ENCODE measurements at regions not wholly inside any gene's neighbourhood (a gene's known extent, or its start where the extent isn't known, plus 50 kb on each side); places are given as distances from the start of the nearest gene placed in this dataset.

DNA sequence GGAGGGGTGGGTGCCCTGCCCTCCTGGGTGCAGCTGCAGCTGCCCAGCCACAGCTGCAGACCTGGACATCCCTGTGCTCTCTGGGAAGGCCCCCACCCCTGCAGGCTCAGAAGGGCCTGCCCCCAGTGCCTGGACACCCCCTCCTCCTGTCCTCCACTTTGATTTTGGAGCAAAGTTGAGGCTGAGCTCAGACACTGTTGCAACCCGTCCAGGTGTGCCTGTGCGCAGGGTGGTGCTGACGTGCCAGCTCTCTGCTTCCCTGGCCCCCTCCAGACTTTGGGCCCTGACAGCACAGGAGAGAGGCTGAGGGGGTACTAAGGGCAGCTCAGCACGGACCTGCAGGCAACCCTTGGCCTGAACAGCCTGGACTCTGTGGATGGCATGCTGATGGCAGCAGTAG lies 750.3 kb downstream of the ARAP2 start:
- TF ChIP-seq EZH2 (IDR thresholded peaks at IDR 0.05; ENCODE audit: low read length, missing control alignments) (no peak), CTCF (conservative IDR thresholded peaks at IDR 0.05 in 1 of 2, IDR thresholded peaks at IDR 0.05 in 1 of 2; ENCODE audit: low read depth in 1 of 2, low read length in 2 of 2) (no peak)

Data from fibroblast of lung (primary cell).